Cardiac muscle cell (in vitro differentiated cells and primary cell): ENCODE measurements at regions not wholly inside any gene's neighbourhood (a gene's known extent, or its start where the extent isn't known, plus 50 kb on each side); places are given as distances from the start of the nearest gene placed in this dataset.

Experiments
- DNase-seq, 2 donors: peaks; one replicate each; pipeline versions ENCODE4 v3.0.0 to v3.0.0-alpha.2; 2010 to 2017; ENCODE audit warnings: low read depth in 1 of 2, low spot score in 1 of 2
- H3K27ac ChIP-seq: fragments of 200-600 bp; sonication (generic); 2 replicates; pipeline ENCODE4 v1.5.1; 2016
- H3K27me3 ChIP-seq: fragments of 200-600 bp; sonication (generic); 2 replicates; pipeline ENCODE4 v1.6.0; 2016; ENCODE audit warnings: control low read depth
- H3K36me3 ChIP-seq: fragments of 200-600 bp; sonication (generic); 2 replicates; pipeline ENCODE4 v1.5.1; 2016; ENCODE audit warnings: control low read depth
- H3K4me1 ChIP-seq: fragments of 200-600 bp; sonication (generic); 2 replicates; pipeline ENCODE4 v1.8.1; 2017; ENCODE audit warnings: low read depth, mild to moderate bottlenecking, mixed run types
- H3K4me3 ChIP-seq: fragments of 200-600 bp; sonication (generic); 2 replicates; pipeline ENCODE4 v1.5.1; 2016; ENCODE audit warnings: mild to moderate bottlenecking
- H3K9me3 ChIP-seq: fragments of 200-600 bp; sonication (generic); 2 replicates; pipeline ENCODE4 v1.5.1; 2017; ENCODE audit warnings: low read depth, mild to moderate bottlenecking, control low read depth
- TF ChIP-seq, protein P1 (sequence below): IDR thresholded peaks from 2 replicates; pipeline ENCODE4 v1.5.1; 2012; ENCODE audit warnings: low read depth, mild to moderate bottlenecking, low read length

DNA sequence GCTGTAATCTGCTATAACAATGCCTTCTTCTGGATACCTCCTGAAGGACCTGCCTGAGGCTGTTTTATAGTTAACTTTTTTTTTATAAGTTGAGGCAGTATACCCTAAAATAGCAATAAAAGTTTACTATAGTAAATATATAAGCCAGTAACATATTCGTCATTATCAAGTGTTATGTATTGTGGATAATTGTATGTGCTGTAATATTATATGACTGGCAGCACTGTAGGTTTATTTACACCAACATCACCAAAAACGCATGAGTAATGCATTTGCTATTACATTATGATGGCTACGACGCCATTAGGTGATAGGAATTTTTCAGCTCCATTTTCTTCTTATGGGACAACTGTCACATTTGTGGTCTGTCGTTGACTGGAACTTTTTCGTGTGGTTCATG lies 237.2 kb upstream of the PITX2 start:
- no peak for DNase-seq
- TF ChIP-seq, protein P1, sequence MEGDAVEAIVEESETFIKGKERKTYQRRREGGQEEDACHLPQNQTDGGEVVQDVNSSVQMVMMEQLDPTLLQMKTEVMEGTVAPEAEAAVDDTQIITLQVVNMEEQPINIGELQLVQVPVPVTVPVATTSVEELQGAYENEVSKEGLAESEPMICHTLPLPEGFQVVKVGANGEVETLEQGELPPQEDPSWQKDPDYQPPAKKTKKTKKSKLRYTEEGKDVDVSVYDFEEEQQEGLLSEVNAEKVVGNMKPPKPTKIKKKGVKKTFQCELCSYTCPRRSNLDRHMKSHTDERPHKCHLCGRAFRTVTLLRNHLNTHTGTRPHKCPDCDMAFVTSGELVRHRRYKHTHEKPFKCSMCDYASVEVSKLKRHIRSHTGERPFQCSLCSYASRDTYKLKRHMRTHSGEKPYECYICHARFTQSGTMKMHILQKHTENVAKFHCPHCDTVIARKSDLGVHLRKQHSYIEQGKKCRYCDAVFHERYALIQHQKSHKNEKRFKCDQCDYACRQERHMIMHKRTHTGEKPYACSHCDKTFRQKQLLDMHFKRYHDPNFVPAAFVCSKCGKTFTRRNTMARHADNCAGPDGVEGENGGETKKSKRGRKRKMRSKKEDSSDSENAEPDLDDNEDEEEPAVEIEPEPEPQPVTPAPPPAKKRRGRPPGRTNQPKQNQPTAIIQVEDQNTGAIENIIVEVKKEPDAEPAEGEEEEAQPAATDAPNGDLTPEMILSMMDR, result no peak
- H3K36me3 ChIP-seq, result no peaks in the 10 kb centered on the region
- H3K9me3 ChIP-seq, result no peaks in the 10 kb centered on the region
- H3K27ac ChIP-seq, result no peak overlapping the region
- no peaks in the 10 kb centered on the region for H3K27me3 ChIP-seq
- H3K4me1 ChIP-seq, result no peaks in the 10 kb centered on the region
- H3K4me3 ChIP-seq, result no peak overlapping the region

DNA sequence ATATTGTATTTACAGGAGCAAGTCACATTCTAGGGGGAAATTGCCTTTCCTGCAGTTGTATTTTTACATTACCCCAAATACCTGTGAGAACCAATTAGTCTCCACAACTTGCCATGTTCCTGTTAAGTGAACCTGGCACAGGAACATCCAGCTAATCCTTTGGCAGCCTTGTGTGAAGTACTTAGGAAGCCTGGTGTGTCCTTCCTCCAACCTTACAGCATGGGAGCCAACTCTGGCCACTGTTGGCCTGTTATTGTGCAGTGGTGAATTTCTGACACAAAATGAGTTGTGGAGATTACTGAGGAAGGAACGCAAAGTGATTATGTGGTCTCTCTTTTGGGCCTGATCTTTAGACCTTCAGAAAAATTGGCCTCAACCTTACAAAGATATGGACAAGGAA lies 238.0 kb upstream of the PITX2 start:
- no peaks in the 10 kb centered on the region for H3K36me3 ChIP-seq
- H3K4me1 ChIP-seq, result no peaks in the 10 kb centered on the region
- no peak for DNase-seq
- H3K27ac ChIP-seq, result no peak overlapping the region
- H3K27me3 ChIP-seq, result no peaks in the 10 kb centered on the region
- no peak overlapping the region for H3K4me3 ChIP-seq
- H3K9me3 ChIP-seq, result no peaks in the 10 kb centered on the region
- TF ChIP-seq, protein P1, result no peak

DNA sequence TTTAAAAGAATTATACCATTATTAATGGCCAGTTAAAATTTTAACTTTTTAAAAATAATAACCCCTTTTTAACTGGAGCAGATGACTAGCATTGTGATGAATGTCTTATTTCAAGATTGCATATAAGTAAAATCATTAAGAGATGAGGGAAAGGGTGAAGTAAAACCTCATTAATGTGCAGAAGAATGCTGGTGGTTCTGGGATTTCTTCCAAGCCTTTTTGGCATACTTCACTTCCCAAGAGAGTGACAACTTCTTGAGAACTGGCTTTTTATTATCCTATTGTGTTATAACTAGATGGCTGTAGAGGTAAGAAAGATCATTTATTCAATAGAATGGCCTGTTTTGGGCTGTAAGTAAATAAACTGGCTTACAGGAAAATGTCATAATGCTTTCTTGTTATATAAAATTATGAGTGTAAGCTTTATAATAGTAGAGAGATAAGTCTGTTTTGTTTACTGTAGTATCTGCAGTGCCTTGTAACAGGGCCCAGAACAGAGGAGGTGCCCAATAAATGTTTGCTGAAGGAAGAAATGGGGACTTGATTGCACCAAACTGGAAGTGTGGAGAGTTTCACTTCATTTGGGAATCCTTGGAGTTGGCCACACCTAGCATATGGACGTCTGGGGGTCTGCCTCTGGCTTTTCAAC lies 242.9 kb upstream of the PITX2 start:
- H3K4me3 ChIP-seq, result no peak overlapping the region
- TF ChIP-seq, protein P1, result no peak
- no peaks in the 10 kb centered on the region for H3K9me3 ChIP-seq
- H3K27me3 ChIP-seq, result no peaks in the 10 kb centered on the region
- H3K36me3 ChIP-seq, result no peaks in the 10 kb centered on the region
- DNase-seq, result peak in 1 of 2 donors; percentile 80
- H3K4me1 ChIP-seq, result no peaks in the 10 kb centered on the region
- H3K27ac ChIP-seq, result no peak overlapping the region

DNA sequence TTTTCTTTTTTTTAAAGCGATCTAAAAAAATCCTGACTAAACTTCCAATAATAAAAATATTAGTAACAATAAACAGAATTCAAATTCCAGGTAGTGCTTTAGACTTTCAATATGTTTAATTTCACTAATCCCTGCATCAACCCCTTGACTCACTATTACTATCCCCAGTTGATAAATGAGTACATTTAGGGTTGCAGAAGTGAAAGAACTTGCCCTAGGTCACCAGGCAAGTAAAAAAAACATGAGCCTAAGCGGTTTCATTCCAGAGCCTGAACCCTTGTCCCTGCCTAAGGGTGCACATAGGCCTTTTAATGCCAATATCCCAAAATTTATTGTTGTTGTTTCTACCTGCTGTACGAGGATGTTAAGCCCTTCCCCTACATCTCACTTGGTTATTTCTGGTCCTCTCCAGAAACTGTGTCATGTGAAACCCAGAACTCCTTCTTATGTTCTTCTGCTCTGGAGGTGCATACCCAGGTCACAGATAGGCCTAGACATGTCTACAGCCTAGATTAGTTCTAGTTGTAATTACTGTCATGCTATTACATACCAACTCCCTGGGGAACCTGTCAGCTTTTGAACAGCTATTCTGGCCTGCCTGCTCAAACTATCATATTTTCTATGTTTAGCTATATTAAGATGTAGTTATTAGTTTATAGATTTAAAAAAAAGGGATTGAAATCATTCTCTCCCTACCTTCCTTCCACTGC lies 244.5 kb upstream of the PITX2 start:
- no peaks in the 10 kb centered on the region for H3K9me3 ChIP-seq
- H3K4me1 ChIP-seq, result no peaks in the 10 kb centered on the region
- TF ChIP-seq, protein P1, result no peak
- H3K27me3 ChIP-seq, result no peaks in the 10 kb centered on the region
- H3K4me3 ChIP-seq, result no peak overlapping the region
- H3K36me3 ChIP-seq, result no peaks in the 10 kb centered on the region
- H3K27ac ChIP-seq, result no peak overlapping the region
- no peak for DNase-seq

DNA sequence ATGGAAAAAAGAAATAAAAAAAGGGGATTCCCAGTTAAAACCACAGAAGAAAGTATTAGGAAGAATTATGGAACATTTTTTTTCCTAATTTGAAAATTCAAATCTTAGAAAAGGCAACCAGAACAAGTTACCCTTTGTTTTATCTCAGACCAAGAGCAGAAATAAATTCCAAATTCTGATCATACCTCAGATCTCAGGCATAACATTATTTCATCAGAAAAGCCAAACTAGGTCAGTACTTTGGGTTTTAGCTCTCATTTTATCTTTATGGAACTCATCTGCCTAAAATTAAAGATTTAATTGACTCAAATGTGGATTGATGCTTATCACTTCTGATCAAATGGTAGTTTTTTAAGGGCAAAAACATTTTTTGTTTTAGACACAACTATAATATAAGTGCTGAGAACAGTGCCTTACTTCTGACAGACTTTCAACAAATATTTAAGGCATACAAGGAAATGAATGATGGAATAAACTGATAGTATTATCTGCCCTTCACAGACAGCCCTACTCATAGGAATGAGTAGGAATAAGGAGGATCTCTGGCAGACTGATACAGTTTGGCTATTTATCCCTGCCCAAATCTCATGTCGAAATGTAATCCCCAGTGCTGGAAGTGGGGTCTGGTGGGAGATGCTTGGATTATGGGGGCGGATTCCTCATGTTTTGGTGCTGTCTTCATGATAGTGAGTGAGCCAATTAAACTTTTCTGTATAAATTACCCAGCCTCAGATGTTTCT lies 245.3 kb upstream of the PITX2 start:
- H3K4me1 ChIP-seq, result no peaks in the 10 kb centered on the region
- H3K36me3 ChIP-seq, result no peaks in the 10 kb centered on the region
- DNase-seq, result no peak
- H3K27me3 ChIP-seq, result no peaks in the 10 kb centered on the region
- no peak overlapping the region for H3K27ac ChIP-seq
- TF ChIP-seq, protein P1, result no peak
- no peak overlapping the region for H3K4me3 ChIP-seq
- H3K9me3 ChIP-seq, result no peaks in the 10 kb centered on the region
